Esophagus squamous epithelium (tissue), 5 donors: ENCODE measurements at regions not wholly inside any gene's neighbourhood (a gene's known extent, or its start where the extent isn't known, plus 50 kb on each side); places are given as distances from the start of the nearest gene placed in this dataset.

Experiments
- DNase-seq: peaks from one replicate; lab custom pipeline; 2025; lab: John Stamatoyannopoulos, UW
- H3K27ac ChIP-seq, 4 donors: fragments of 200-600 bp; sonication (generic); one replicate each; pipeline ENCODE4 v1.5.1; 2016 to 2019; ENCODE audit warnings: mild to moderate bottlenecking in 1 of 4
- H3K27me3 ChIP-seq, 4 donors: fragments of 200-600 bp; sonication (generic); 1 replicate in 3 of 4; 2 replicates in 1 of 4; pipeline versions ENCODE4 v1.5.1 to v1.6.0; 2017 to 2021; ENCODE audit warnings: antibody characterized with exemption in 1 of 4
- H3K36me3 ChIP-seq, 3 donors: fragments of 200-600 bp; sonication (generic); one replicate each; pipeline ENCODE4 v1.5.1; 2016 to 2019
- H3K4me1 ChIP-seq, 3 donors: fragments of 200-600 bp; sonication (generic); one replicate each; pipeline ENCODE4 v1.5.1; 2017 to 2019
- H3K4me3 ChIP-seq, 4 donors: fragments of 200-600 bp; sonication (generic); 1 replicate in 3 of 4; 2 replicates in 1 of 4; pipeline ENCODE4 v1.5.1; 2016 to 2019; ENCODE audit warnings: mild to moderate bottlenecking in 2 of 4, moderate library complexity in 1 of 4
- H3K9me3 ChIP-seq, 3 donors: fragments of 200-600 bp; sonication (generic); one replicate each; pipeline ENCODE4 v1.5.1; 2016 to 2019
- POLR2A ChIP-seq, 4 donors: fragments of 450-650 bp; IDR thresholded peaks; one replicate each; pipeline ENCODE4 v1.6.1; 2017; ENCODE audit warnings: antibody characterized with exemption in 4 of 4, mild to moderate bottlenecking in 4 of 4, moderate library complexity in 3 of 4
- WGBS, 2 donors: methylation state at CpG; one replicate each; pipeline ENCODE4 v1.1.5; 2018; 5-methylcytosine and 5-hydroxymethylcytosine counted together
- intact Hi-C: fragments of 100-400 bp; cut with DNase I; formaldehyde crosslinking; loops from one replicate; pipeline ENCODE4 v1.15.0; 2022
- TF ChIP-seq, protein P1 (sequence below), 6 experiments: fragments of 450-650 bp in 4 of 6; fragments of 200-600 bp in 2 of 6; sonication (generic) in 2 of 6; IDR thresholded peaks; one replicate each; pipeline ENCODE4 v1.5.1; 2016 to 2019; ENCODE audit warnings: antibody characterized with exemption in 6 of 6, mild to moderate bottlenecking in 4 of 6, moderate library complexity in 4 of 6
- donor health status: DM: yes; HTN: yes; CAD: no.

DNA sequence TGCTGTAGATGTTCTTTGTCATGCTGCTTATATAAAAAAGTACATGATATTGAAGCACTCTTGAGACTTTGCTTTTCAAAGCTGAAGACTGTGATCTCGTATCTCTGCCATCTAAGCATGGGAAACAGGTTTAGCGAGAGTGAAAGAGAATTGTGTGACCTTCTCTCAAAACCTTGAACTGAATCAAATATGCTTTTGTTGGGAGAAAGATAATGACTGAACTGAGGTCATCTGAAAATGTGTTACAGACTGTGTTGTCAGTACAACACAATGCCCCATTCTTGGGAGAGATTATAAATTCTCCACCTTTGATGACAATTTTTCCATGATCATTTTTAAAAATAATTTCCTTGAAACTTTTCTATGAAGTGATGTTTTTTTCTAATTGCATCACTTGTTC, 272.1 kb upstream of the SEL1L start:
- TF ChIP-seq, protein P1, sequence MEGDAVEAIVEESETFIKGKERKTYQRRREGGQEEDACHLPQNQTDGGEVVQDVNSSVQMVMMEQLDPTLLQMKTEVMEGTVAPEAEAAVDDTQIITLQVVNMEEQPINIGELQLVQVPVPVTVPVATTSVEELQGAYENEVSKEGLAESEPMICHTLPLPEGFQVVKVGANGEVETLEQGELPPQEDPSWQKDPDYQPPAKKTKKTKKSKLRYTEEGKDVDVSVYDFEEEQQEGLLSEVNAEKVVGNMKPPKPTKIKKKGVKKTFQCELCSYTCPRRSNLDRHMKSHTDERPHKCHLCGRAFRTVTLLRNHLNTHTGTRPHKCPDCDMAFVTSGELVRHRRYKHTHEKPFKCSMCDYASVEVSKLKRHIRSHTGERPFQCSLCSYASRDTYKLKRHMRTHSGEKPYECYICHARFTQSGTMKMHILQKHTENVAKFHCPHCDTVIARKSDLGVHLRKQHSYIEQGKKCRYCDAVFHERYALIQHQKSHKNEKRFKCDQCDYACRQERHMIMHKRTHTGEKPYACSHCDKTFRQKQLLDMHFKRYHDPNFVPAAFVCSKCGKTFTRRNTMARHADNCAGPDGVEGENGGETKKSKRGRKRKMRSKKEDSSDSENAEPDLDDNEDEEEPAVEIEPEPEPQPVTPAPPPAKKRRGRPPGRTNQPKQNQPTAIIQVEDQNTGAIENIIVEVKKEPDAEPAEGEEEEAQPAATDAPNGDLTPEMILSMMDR (IDR thresholded peaks at IDR 0.05), result no peak
- no peak for TF ChIP-seq POLR2A (IDR thresholded peaks at IDR 0.05)
- 47 to 53% methylated on average over 2 of the region's 2 CpGs for WGBS, 2 donors
- intact Hi-C loops, result no loop called here
- no peak for DNase-seq
- no peaks in the 10 kb centered on the region for H3K36me3 ChIP-seq
- H3K4me3 ChIP-seq, result no peak overlapping the region
- no peaks in the 10 kb centered on the region for H3K9me3 ChIP-seq
- H3K4me1 ChIP-seq, result no peaks in the 10 kb centered on the region
- no peak overlapping the region for H3K27ac ChIP-seq
- H3K27me3 ChIP-seq, result no peaks in the 10 kb centered on the region

DNA sequence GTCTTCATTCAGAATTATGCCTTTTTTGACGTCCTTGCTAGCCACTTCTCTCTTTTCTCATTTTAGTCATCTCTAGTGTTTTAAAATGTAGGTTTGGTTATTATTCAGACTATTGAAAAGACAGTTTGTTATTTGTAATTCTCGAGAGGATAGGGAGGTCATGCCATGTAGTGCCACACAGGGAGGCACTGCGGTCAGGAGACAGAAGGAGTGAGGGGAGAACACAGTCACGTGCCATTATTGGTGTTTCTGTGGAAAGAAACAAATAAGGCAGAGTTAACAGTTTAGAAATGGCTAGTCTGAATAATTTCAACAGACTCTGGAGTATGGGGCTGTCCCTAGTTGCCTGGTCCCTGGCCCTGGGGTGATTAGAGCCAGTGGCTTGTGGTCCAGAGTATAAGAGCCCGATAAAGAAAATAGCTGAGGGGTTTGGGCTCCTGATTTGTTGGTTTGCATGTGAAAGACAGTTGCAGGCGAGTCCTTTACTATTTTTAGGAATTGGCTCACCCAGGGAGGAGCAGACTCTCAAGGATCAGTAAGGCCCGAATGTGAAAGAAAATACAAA, 278.1 kb upstream of the SEL1L start:
- no peak overlapping the region for H3K27ac ChIP-seq
- no peaks in the 10 kb centered on the region for H3K36me3 ChIP-seq
- intact Hi-C loops, result no loop called here
- H3K27me3 ChIP-seq, result no peaks in the 10 kb centered on the region
- DNase-seq, result no peak
- no peaks in the 10 kb centered on the region for H3K4me1 ChIP-seq
- TF ChIP-seq POLR2A (IDR thresholded peaks at IDR 0.05), result no peak
- TF ChIP-seq, protein P1 (IDR thresholded peaks at IDR 0.05), result no peak
- H3K4me3 ChIP-seq, result no peak overlapping the region
- 59 to 71% methylated on average over 7 of the region's 7 CpGs for WGBS, 2 donors
- no peaks in the 10 kb centered on the region for H3K9me3 ChIP-seq

DNA sequence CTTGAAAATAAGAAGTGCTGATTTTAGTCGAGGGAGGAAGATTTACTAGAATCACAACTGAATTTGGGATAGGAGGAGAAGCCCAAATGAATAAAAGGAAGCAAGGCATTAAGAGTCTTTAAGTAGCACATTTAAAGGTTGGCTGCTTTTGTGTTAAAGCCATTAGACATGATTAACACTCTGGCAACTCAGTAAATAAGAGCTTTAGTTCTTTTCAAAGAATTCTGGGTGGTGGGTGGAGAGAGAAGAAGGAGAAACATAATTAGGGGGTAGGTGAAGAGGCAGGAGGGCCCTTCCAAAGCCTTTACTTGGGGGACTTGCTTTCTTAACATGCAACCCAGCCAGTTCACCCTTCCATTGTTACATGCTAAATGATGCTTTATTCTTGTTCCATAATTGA, 284.6 kb upstream of the SEL1L start:
- H3K4me3 ChIP-seq, result no peak overlapping the region
- H3K36me3 ChIP-seq, result no peaks in the 10 kb centered on the region
- TF ChIP-seq, protein P1 (IDR thresholded peaks at IDR 0.05), result no peak
- no peak for TF ChIP-seq POLR2A (IDR thresholded peaks at IDR 0.05)
- peaks cover 0 to 8% (median 7%) of the 10 kb centered on the region in 3 donors for H3K9me3 ChIP-seq
- peaks cover 0 to 2% (median 0%) of the 10 kb centered on the region in 4 donors for H3K27me3 ChIP-seq
- H3K27ac ChIP-seq, result no peak overlapping the region
- H3K4me1 ChIP-seq, result no peaks in the 10 kb centered on the region
- intact Hi-C loops, result no loop called here
- no peak for DNase-seq
- 19 to 26% methylated on average over 1 of the region's 1 CpG for WGBS, 2 donors

DNA sequence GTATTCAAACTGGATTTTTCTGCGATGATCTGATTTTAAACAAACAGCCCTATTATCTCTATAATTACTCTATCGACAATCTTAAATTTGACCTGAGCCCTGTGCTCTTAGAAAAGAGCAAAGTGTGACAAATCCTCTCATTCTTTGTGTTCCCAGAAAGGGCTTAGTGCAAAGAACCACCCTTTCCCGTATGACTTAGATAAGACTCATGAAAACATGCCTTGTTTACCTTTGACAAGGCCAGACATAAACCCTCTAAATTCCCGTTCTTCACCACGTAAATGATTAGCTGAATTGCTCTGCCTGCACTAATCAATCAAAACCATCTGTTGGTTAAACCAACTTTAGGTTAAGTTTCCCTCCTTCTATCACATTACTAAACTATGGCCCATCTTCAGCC, 285.7 kb upstream of the SEL1L start:
- Histone ChIP-seq H3K27me3 (peaks cover 0 to 3% (median 0%) of the 10 kb centered on the region in 4 donors), H3K4me3 (no peak overlapping the region), H3K36me3 (no peaks in the 10 kb centered on the region), H3K27ac (no peak overlapping the region), H3K9me3 (peaks cover 0 to 8% (median 7%) of the 10 kb centered on the region in 3 donors), H3K4me1 (no peaks in the 10 kb centered on the region)
- DNase-seq, result no peak
- no peak for TF ChIP-seq POLR2A (IDR thresholded peaks at IDR 0.05)
- TF ChIP-seq, protein P1 (IDR thresholded peaks at IDR 0.05), result no peak
- WGBS, 2 donors, result 11 to 18% methylated on average over 5 of the region's 5 CpGs
- intact Hi-C loops, result no loop called here

DNA sequence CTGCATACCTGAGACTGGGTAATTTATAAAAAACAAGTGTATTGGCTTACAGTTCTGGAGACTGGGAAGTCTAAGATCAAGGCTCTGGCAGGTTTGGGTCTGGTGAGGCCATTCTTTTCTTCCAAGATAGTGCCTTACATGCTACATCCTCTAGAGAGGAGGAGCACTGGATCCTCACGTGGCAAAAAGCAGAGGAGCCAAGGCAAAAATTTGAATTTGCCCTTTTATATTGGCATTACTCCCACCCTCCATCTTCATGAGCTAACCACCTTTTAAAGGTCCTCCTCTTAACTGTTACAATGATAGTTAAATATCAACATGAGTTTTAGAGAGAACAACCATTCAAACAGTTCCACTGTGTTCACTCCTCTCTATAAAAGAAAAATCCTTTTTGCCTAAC, 286.3 kb upstream of the SEL1L start:
- H3K4me3 ChIP-seq, result no peak overlapping the region
- WGBS, 2 donors, result 48 to 59% methylated on average over 1 of the region's 1 CpG

More for the DNA sequence above, 286.3 kb upstream of the SEL1L start:
- TF ChIP-seq, protein P1 (IDR thresholded peaks at IDR 0.05), result no peak
- no peak for TF ChIP-seq POLR2A (IDR thresholded peaks at IDR 0.05)
- intact Hi-C loops, result no loop called here
- Histone ChIP-seq H3K27me3 (peaks cover 0 to 3% (median 0%) of the 10 kb centered on the region in 4 donors), H3K36me3 (no peaks in the 10 kb centered on the region), H3K4me1 (no peaks in the 10 kb centered on the region), H3K9me3 (peaks cover 0 to 8% (median 7%) of the 10 kb centered on the region in 3 donors), H3K27ac (no peak overlapping the region)
- DNase-seq, result no peak
